ENCODE measurements at regions not wholly inside any gene's neighbourhood (a gene's known extent, or its start where the extent isn't known, plus 50 kb on each side); places are given as distances from the start of the nearest gene placed in this dataset.

GRCh38 chr4:29521281-29521680 lies 1198.9 kb upstream of the PCDH7 start:
- Histone ChIP-seq H3K27me3 (no peaks in the 10 kb centered on the region), H3K9me3 (no peaks in the 10 kb centered on the region), H3K36me3 (no peaks in the 10 kb centered on the region), H3K27ac (no peak overlapping the region), H3K4me3 (no peak overlapping the region), H3K4me1 (no peaks in the 10 kb centered on the region)
- intact Hi-C loops (cut with DNase I), result no loop called here
- no peak for TF ChIP-seq EP300 (IDR thresholded peaks at IDR 0.05)
- WGBS, 2 donors, result 59 to 74% methylated on average over 1 of the region's 1 CpG
- DNase-seq, result no peak

GRCh38 chr4:29536745-29537144 lies 1183.4 kb upstream of the PCDH7 start:
- 88 to 92% methylated on average over 3 of the region's 3 CpGs for WGBS, 2 donors
- H3K9me3 ChIP-seq, result no peaks in the 10 kb centered on the region
- no peaks in the 10 kb centered on the region for H3K36me3 ChIP-seq
- no peaks in the 10 kb centered on the region for H3K4me1 ChIP-seq
- H3K27ac ChIP-seq, result no peak overlapping the region
- DNase-seq, result no peak
- H3K4me3 ChIP-seq, result no peak overlapping the region
- H3K27me3 ChIP-seq, result no peaks in the 10 kb centered on the region
- intact Hi-C loops (cut with DNase I), result no loop called here
- TF ChIP-seq EP300 (IDR thresholded peaks at IDR 0.05), result no peak
- TF ChIP-seq POLR2A (IDR thresholded peaks at IDR 0.05), result no peak
- TF ChIP-seq POLR2AphosphoS5 (IDR thresholded peaks at IDR 0.05), result no peak
- TF ChIP-seq CTCF (IDR thresholded peaks at IDR 0.05), result no peak

- Histone ChIP-seq H3K9me3 (peaks cover 0 to 2% (median 0%) of the 10 kb centered on the region in 4 donors), H3K4me3 (no peak overlapping the region), H3K27me3 (no peaks in the 10 kb centered on the region), H3K27ac (no peak overlapping the region), H3K36me3 (no peaks in the 10 kb centered on the region), H3K4me1 (no peaks in the 10 kb centered on the region)
- WGBS, 2 donors, result 61 to 69% methylated on average over 4 of the region's 4 CpGs
- no peak for TF ChIP-seq EP300 (IDR thresholded peaks at IDR 0.05)
- no peak for TF ChIP-seq POLR2A (IDR thresholded peaks at IDR 0.05)
- TF ChIP-seq POLR2AphosphoS5 (IDR thresholded peaks at IDR 0.05), result no peak
- TF ChIP-seq CTCF (IDR thresholded peaks at IDR 0.05), result no peak
- intact Hi-C loops (cut with DNase I), result no loop called here
- no peak for DNase-seq
These were observed 1181.1 kb upstream of the PCDH7 start for GRCh38 chr4:29538889-29539646.

- intact Hi-C loops (cut with DNase I), result no loop called here
- H3K27ac ChIP-seq, result no peak overlapping the region
These were observed 1179.6 kb upstream of the PCDH7 start for GRCh38 chr4:29540439-29541102.

More at GRCh38 chr4:29540439-29541102, 1179.6 kb upstream of the PCDH7 start:
- WGBS, 2 donors, result 77 to 81% methylated on average over 2 of the region's 2 CpGs
- no peak for DNase-seq
- H3K4me1 ChIP-seq, result no peaks in the 10 kb centered on the region
- H3K27me3 ChIP-seq, result no peaks in the 10 kb centered on the region
- peaks cover 0 to 2% (median 0%) of the 10 kb centered on the region in 4 donors for H3K9me3 ChIP-seq
- H3K4me3 ChIP-seq, result no peak overlapping the region
- no peaks in the 10 kb centered on the region for H3K36me3 ChIP-seq
- no peak for TF ChIP-seq CTCF (IDR thresholded peaks at IDR 0.05)
- TF ChIP-seq POLR2A (IDR thresholded peaks at IDR 0.05), result no peak
- TF ChIP-seq POLR2AphosphoS5 (IDR thresholded peaks at IDR 0.05), result no peak
- no peak for TF ChIP-seq EP300 (IDR thresholded peaks at IDR 0.05)
